Small intestine (tissue), 7 donors: ENCODE measurements at regions not wholly inside any gene's neighbourhood (a gene's known extent, or its start where the extent isn't known, plus 50 kb on each side); places are given as distances from the start of the nearest gene placed in this dataset.

Source experiments
- DNase-seq, 2 donors: peaks; one replicate each; pipeline versions ENCODE4 v3.0.0 to v3.0.0-alpha.2; 2013
- FAIRE-seq: peaks from 2 replicates; lab custom pipeline; 2012; peaks lifted over from hg19 to GRCh38; lab: Jason Lieb, UNC
- H3K27ac ChIP-seq, 3 donors: one replicate each; pipeline ENCODE4 v1.5.1; 2013; ENCODE audit warnings: low read length in 2 of 3, mild to moderate bottlenecking in 2 of 3, control low read depth in 1 of 3, inconsistent platforms in 1 of 3, low read depth in 1 of 3, moderate library complexity in 1 of 3
- H3K27me3 ChIP-seq, 3 donors: one replicate each; pipeline ENCODE4 v1.6.1; 2013; ENCODE audit warnings: low read length in 3 of 3, inconsistent platforms in 1 of 3; ENCODE audit not compliant: control insufficient read depth in 3 of 3, insufficient read depth in 3 of 3
- H3K36me3 ChIP-seq, 3 donors: one replicate each; pipeline ENCODE4 v1.6.1; 2013; ENCODE audit warnings: low read length in 3 of 3, inconsistent platforms in 1 of 3, low read depth in 1 of 3, mild to moderate bottlenecking in 1 of 3, moderate library complexity in 1 of 3; ENCODE audit not compliant: control insufficient read depth in 3 of 3, insufficient read depth in 2 of 3
- H3K4me1 ChIP-seq, 3 donors: one replicate each; pipeline ENCODE4 v1.6.1; 2013; ENCODE audit warnings: low read length in 2 of 3, inconsistent platforms in 1 of 3, low read depth in 1 of 3, mild to moderate bottlenecking in 1 of 3, moderate library complexity in 1 of 3; ENCODE audit not compliant: control insufficient read depth in 3 of 3, insufficient read depth in 2 of 3
- H3K4me3 ChIP-seq, 3 donors: one replicate each; pipeline ENCODE4 v1.5.1; 2013; ENCODE audit warnings: low read length in 3 of 3, control low read depth in 1 of 3, inconsistent platforms in 1 of 3, low read depth in 1 of 3, mild to moderate bottlenecking in 1 of 3, moderate library complexity in 1 of 3
- H3K9me3 ChIP-seq, 2 donors: one replicate each; pipeline ENCODE4 v1.6.1; 2013; ENCODE audit warnings: low read depth in 1 of 2, low read length in 1 of 2; ENCODE audit not compliant: control insufficient read depth in 2 of 2, insufficient read depth in 1 of 2
- WGBS, 3 donors: extraction: QIAGEN DNeasy Blood & Tissue Kit; methylation state at CpG; one replicate each; pipeline ENCODE4 v1.1.7; 2013; 5-methylcytosine and 5-hydroxymethylcytosine counted together
- donor health status: healthy with polysubstance abuse.
- donor health status: control.
- donor health status: control.
- donor health status: Bipolar disorder and iron deficiency.
- donor health status: healthy.

DNA sequence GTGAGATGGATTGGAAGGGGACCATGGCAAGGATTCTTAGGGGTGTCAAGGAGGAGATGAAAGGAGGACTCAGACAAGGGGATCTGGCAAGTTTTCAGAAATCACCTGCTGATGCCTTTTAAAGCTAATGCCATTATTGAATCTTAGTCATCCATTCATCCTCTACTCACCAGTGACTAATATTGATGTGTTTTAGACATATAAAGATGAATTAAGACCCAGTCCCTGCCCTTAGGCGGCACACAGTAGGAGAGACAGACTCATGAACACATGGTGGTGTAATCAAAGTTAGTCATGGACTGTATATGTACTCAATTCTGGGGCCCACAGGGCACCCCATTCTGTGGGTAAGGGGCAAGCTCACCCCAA lies 56.5 kb upstream of the ATL2 start:
- peaks cover 0 to 22% of the 10 kb centered on the region in 2 donors for H3K9me3 ChIP-seq
- H3K36me3 ChIP-seq: no peaks in the 10 kb centered on the region
- no peaks in the 10 kb centered on the region for H3K27me3 ChIP-seq
- DNase-seq (no peak), FAIRE-seq (no peak)
- peak overlapping the region in 1 of 3 donors; percentile 59 for H3K27ac ChIP-seq
- H3K4me3 ChIP-seq: no peak overlapping the region
- H3K4me1 ChIP-seq: peaks cover 0 to 21% (median 0%) of the 10 kb centered on the region in 3 donors
- 84 to 94% (median 86%) methylated on average over 1 of the region's 1 CpG for WGBS, 3 donors

DNA sequence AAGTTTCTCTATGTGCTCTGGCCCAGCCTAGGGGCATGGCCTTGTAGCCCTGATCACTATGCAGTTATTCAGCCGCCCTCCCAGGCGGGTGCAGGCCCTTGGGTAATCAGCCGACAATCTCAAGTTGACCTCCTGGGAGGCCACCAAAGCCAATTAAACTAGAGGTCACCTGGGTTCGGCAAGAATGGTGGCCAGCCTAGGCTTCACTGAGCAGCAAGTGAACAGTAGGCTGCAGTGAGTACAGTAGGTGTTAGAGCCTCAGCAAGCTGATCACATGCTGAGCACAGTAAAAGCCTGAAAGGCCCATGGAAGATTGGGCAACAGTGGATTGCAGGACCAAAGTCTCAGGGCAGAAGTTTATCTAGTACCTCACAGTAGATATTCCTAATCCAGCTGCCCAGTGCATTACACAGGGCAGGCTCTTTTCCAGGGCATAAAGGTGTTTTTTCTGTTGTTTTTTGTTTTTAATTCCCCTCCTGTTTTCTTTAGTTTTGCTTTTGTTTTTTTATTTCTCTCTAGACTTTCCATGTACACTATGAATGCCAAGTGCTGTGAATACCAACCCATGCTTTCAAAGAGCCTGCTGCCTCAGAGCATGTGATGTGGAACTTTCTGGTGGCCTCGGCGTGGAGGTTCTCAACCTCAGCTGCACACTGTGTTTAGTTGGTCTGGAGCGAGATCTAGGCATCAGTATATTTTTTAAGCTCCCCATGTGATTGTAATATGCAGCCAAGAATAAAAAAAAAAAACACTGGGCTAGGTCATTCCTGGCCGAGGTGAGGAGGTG lies 55.9 kb upstream of the ATL2 start:
- DNase-seq (peak; percentile 90 to 93), FAIRE-seq (no peak)
- H3K9me3 ChIP-seq: peaks cover 0 to 22% of the 10 kb centered on the region in 2 donors
- no peak overlapping the region for H3K4me3 ChIP-seq
- no peaks in the 10 kb centered on the region for H3K36me3 ChIP-seq
- H3K27me3 ChIP-seq: no peaks in the 10 kb centered on the region
- peak overlapping the region in 1 of 3 donors; percentile 59 for H3K27ac ChIP-seq
- WGBS, 3 donors: 68 to 81% (median 80%) methylated on average over 8 of the region's 8 CpGs
- H3K4me1 ChIP-seq: peaks cover 0 to 18% (median 0%) of the 10 kb centered on the region in 3 donors

DNA sequence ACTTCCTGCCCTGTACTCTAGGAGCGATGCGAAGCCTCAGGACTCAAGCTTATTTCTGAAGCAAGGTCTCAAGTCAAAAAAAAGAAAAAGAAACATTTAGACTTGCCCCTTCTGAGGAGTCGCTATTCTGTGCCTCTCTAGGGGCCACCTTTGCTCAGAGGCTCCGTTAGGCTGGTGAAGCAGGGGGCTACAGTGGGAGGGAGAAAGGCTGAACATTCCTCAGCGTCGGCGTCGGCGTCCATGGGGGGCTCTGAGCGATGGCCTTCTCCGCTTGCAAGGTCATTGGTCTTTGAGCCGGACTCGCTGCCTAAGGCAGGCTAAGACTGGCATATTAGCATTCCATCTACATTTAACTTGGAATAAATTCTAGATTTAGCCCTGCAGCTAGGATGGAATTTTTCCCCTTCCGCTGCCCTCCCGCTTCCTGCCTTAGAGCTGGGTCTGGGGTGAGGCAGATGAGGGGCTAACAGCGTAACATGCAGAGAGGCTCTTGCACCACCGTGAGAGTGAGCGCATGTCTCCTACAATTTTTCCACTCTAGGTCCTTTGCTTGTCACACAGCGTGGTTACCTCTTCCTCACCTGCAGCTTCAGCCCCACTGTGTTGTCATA lies 53.6 kb upstream of the ATL2 start:
- H3K4me3 ChIP-seq: no peak overlapping the region
- DNase-seq (no peak), FAIRE-seq (no peak)
- peaks cover 0 to 18% (median 0%) of the 10 kb centered on the region in 3 donors for H3K4me1 ChIP-seq
- H3K9me3 ChIP-seq: peaks cover 0 to 22% of the 10 kb centered on the region in 2 donors
- H3K27me3 ChIP-seq: no peaks in the 10 kb centered on the region
- H3K36me3 ChIP-seq: no peaks in the 10 kb centered on the region
- WGBS, 3 donors: 84 to 92% (median 85%) methylated on average over 19 of the region's 19 CpGs
- no peak overlapping the region for H3K27ac ChIP-seq

DNA sequence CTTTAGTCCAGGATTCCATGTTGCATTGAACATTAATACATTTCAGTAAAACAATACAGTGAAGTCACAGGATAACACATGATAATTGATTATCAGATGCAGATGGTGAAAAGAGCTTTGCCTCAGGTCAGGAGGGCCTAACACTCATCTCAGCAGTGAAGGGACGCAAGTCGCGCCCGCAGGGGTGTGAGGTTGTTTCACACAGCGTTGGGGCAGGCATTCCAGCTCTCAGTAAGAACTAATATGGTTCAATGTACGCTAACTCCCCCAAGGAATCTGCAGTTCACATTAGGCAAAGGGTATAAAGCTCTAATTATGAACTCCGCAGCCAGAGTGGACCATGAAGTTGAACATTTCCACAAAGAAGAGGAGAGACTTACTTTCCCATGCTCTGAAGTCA lies 53.1 kb upstream of the ATL2 start:
- WGBS, 3 donors: 90 to 91% (median 91%) methylated on average over 7 of the region's 7 CpGs
- Histone ChIP-seq H3K27me3 (no peaks in the 10 kb centered on the region), H3K4me1 (peaks cover 0 to 18% (median 0%) of the 10 kb centered on the region in 3 donors), H3K36me3 (no peaks in the 10 kb centered on the region), H3K27ac (no peak overlapping the region), H3K4me3 (no peak overlapping the region), H3K9me3 (peaks cover 0 to 22% of the 10 kb centered on the region in 2 donors)
- FAIRE-seq (no peak), DNase-seq (no peak)

GRCh38 chr2:38427936-38428335 lies 50.9 kb upstream of the ATL2 start:
- 71 to 84% (median 77%) methylated on average over 6 of the region's 6 CpGs for WGBS, 3 donors

GRCh38 chr2:38427054-38427453 lies 50.0 kb upstream of the ATL2 start:
- WGBS, 3 donors: 83 to 93% (median 91%) methylated on average over 5 of the region's 5 CpGs
- Histone ChIP-seq H3K9me3 (no peaks in the 10 kb centered on the region), H3K27me3 (no peaks in the 10 kb centered on the region), H3K4me1 (peaks cover 0 to 2% (median 0%) of the 10 kb centered on the region in 3 donors), H3K36me3 (no peaks in the 10 kb centered on the region), H3K4me3 (no peak overlapping the region), H3K27ac (no peak overlapping the region)
- DNase-seq (no peak), FAIRE-seq (no peak)

More at GRCh38 chr2:38427936-38428335, 50.9 kb upstream of the ATL2 start:
- H3K27ac ChIP-seq: no peak overlapping the region
- H3K9me3 ChIP-seq: peaks cover 0 to 5% of the 10 kb centered on the region in 2 donors
- no peaks in the 10 kb centered on the region for H3K36me3 ChIP-seq
- H3K4me1 ChIP-seq: peaks cover 0 to 8% (median 0%) of the 10 kb centered on the region in 3 donors
- no peak overlapping the region for H3K4me3 ChIP-seq
- no peak for FAIRE-seq
- DNase-seq: no peak
- no peaks in the 10 kb centered on the region for H3K27me3 ChIP-seq
